Liver (tissue), 8 donors: ENCODE measurements at regions not wholly inside any gene's neighbourhood (a gene's known extent, or its start where the extent isn't known, plus 50 kb on each side); places are given as distances from the start of the nearest gene placed in this dataset.
"Not testable (repeated sequence)": the region's sequence is repeated elsewhere in the genome, so short reads cannot be mapped to it uniquely, and the experiment has no call there.

Source experiments
- DNase-seq: peaks from one replicate; pipeline ENCODE4 v3.0.0-alpha.2; 2017; ENCODE audit warnings: low spot score
- H3K27ac ChIP-seq, 2 donors: one replicate each; pipeline ENCODE4 v1.7.0; 2013; ENCODE audit warnings: inconsistent platforms in 2 of 2, low read length in 2 of 2, control low read depth in 1 of 2, low read depth in 1 of 2, mild to moderate bottlenecking in 1 of 2
- H3K27me3 ChIP-seq, 4 donors: one replicate each; pipeline versions ENCODE4 v1.6.1 to v1.7.0; 2013; ENCODE audit warnings: low read length in 3 of 4, inconsistent platforms in 1 of 4, mild to moderate bottlenecking in 1 of 4, moderate library complexity in 1 of 4; ENCODE audit not compliant: control insufficient read depth in 4 of 4, insufficient read depth in 4 of 4
- H3K36me3 ChIP-seq, 4 donors: one replicate each; pipeline versions ENCODE4 v1.6.1 to v1.7.0; 2013; ENCODE audit warnings: low read length in 3 of 4, mild to moderate bottlenecking in 3 of 4, low read depth in 1 of 4, moderate library complexity in 1 of 4; ENCODE audit not compliant: control insufficient read depth in 4 of 4, insufficient read depth in 3 of 4
- H3K4me1 ChIP-seq, 4 donors: one replicate each; pipeline versions ENCODE4 v1.6.1 to v1.7.0; 2013; ENCODE audit warnings: low read length in 3 of 4, mild to moderate bottlenecking in 3 of 4, moderate library complexity in 1 of 4; ENCODE audit not compliant: control insufficient read depth in 4 of 4, insufficient read depth in 4 of 4
- H3K4me3 ChIP-seq, 3 donors: one replicate each; pipeline versions ENCODE4 v1.6.1 to v1.7.0; 2013; ENCODE audit warnings: low read length in 3 of 3, control low read depth in 1 of 3, low read depth in 1 of 3, mild to moderate bottlenecking in 1 of 3
- H3K9ac ChIP-seq, 2 donors: one replicate each; pipeline ENCODE4 v1.7.0; 2013; ENCODE audit warnings: low read length in 2 of 2, mild to moderate bottlenecking in 2 of 2, moderate library complexity in 2 of 2, control low read depth in 1 of 2, low read depth in 1 of 2
- H3K9me3 ChIP-seq, 4 donors: one replicate each; pipeline versions ENCODE4 v1.6.1 to v1.7.0; 2013; ENCODE audit warnings: low read length in 3 of 4; ENCODE audit not compliant: control insufficient read depth in 4 of 4
- EGR1 ChIP-seq, 2 donors: IDR thresholded peaks; 2 replicates each; pipeline ENCODE4 v1.6.1; 2016 to 2018; ENCODE audit warnings: antibody characterized with exemption in 2 of 2, low read depth in 2 of 2
- GABPA ChIP-seq, 2 donors: IDR thresholded peaks in 1 of 2; conservative IDR thresholded peaks in 1 of 2; 2 replicates each; pipeline ENCODE4 v1.6.1; 2016; ENCODE audit warnings: antibody characterized with exemption in 2 of 2, mild to moderate bottlenecking in 1 of 2, moderate library complexity in 1 of 2
- NR2F2 ChIP-seq: IDR thresholded peaks from 2 replicates; pipeline ENCODE4 v1.6.1; 2016; ENCODE audit warnings: antibody characterized with exemption
- RXRA ChIP-seq, 2 donors: IDR thresholded peaks; 2 replicates each; pipeline ENCODE4 v1.6.1; 2017 to 2018; ENCODE audit warnings: antibody characterized with exemption in 2 of 2, mild to moderate bottlenecking in 1 of 2
- SP1 ChIP-seq: IDR thresholded peaks from 2 replicates; pipeline ENCODE4 v1.6.1; 2018; ENCODE audit warnings: antibody characterized with exemption, mild to moderate bottlenecking
- TAF1 ChIP-seq: conservative IDR thresholded peaks from 2 replicates; pipeline ENCODE4 v1.6.1; 2016; ENCODE audit warnings: antibody characterized with exemption, mild to moderate bottlenecking
- YY1 ChIP-seq: IDR thresholded peaks from 2 replicates; pipeline ENCODE4 v1.6.1; 2016; ENCODE audit warnings: antibody characterized with exemption, mild to moderate bottlenecking
- WGBS: extraction: QIAGEN DNeasy Blood & Tissue Kit; methylation state at CpG from one replicate; pipeline ENCODE4 v1.1.7; 2013; 5-methylcytosine and 5-hydroxymethylcytosine counted together
- TF ChIP-seq, protein P1 (sequence below): IDR thresholded peaks from 2 replicates; pipeline ENCODE4 v1.6.1; 2016; ENCODE audit warnings: antibody characterized with exemption, mild to moderate bottlenecking
- TF ChIP-seq, protein P2 (sequence below): IDR thresholded peaks from 2 replicates; pipeline ENCODE4 v1.6.1; 2016; ENCODE audit warnings: antibody characterized with exemption
- TF ChIP-seq, protein P3 (sequence below): fragments of 150-350 bp; IDR thresholded peaks from 2 replicates; pipeline ENCODE4 v1.5.1; 2017; ENCODE audit warnings: improper control_type of control experiment, low read depth, low read length; ENCODE audit not compliant: missing input control
- donor health status: healthy.
- donor health status: healthy.
- donor health status: healthy.
- donor health status: healthy.
- donor health status: healthy.

DNA sequence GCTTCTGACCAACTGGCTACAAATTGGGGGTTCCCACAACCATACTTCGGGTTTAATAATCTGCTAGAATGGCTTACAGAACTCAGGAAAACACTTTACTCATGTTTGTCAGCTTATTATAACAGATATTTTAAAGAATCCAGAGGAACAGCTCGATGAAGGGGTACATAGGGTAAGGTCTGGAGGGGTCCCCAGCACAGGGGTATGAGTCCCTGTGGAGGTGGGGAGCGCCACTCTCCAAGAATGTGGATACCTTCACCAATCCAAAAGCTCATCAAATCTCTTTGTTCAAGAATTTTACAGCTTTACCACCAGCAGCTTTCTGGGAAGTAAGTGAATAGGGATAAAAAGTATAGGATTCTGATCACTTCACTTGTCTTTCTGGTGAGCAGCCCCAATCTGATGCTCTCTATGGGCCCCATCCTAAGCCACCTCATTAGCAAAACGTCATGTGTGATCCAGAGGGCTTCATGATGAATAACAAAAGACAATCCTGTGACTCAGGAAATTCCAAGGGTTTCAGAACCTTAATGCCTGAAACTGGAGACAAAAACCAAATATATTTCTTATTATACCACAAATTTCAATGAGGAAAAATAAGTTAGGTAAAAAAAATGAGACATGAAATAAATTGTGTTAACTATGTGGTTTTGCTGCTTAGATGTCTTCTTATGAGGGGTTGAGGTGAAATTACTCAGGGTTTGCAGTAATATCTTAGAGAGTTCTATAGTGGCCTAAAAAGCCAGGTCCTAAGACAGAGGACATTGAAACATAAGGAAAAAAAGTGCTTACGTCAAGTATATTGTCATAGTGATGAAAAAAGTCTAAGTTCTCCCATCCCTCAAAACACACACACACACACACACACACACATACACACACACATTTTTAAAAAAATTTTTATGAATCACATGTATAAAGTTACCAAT, 290.5 kb downstream of the ANXA1 start (continued):
- TF ChIP-seq, protein P1, sequence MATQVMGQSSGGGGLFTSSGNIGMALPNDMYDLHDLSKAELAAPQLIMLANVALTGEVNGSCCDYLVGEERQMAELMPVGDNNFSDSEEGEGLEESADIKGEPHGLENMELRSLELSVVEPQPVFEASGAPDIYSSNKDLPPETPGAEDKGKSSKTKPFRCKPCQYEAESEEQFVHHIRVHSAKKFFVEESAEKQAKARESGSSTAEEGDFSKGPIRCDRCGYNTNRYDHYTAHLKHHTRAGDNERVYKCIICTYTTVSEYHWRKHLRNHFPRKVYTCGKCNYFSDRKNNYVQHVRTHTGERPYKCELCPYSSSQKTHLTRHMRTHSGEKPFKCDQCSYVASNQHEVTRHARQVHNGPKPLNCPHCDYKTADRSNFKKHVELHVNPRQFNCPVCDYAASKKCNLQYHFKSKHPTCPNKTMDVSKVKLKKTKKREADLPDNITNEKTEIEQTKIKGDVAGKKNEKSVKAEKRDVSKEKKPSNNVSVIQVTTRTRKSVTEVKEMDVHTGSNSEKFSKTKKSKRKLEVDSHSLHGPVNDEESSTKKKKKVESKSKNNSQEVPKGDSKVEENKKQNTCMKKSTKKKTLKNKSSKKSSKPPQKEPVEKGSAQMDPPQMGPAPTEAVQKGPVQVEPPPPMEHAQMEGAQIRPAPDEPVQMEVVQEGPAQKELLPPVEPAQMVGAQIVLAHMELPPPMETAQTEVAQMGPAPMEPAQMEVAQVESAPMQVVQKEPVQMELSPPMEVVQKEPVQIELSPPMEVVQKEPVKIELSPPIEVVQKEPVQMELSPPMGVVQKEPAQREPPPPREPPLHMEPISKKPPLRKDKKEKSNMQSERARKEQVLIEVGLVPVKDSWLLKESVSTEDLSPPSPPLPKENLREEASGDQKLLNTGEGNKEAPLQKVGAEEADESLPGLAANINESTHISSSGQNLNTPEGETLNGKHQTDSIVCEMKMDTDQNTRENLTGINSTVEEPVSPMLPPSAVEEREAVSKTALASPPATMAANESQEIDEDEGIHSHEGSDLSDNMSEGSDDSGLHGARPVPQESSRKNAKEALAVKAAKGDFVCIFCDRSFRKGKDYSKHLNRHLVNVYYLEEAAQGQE = no peak

DNA sequence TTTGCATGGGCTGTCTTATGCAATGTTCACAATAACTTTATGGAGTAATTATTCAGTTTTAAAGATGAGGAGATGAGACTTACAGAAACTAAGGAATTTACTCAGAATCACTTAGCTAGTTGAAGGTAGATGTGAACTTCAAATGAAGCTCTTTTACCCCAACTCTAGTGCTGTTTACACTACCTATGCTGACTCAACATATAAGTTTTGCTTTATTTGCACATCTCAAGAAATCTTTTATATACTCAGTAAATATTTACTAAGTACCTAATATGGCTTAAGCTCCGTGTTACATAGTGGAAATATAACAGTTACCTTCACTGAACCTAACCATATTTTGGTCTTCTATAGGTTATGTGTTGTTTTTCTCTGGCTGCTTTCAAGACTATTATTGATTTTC, 293.2 kb downstream of the ANXA1 start:
- Histone ChIP-seq H3K9me3 (no peaks in the 10 kb centered on the region), H3K4me3 (no peak overlapping the region), H3K36me3 (no peaks in the 10 kb centered on the region), H3K9ac (no peak overlapping the region), H3K27me3 (no peaks in the 10 kb centered on the region), H3K27ac (no peak overlapping the region), H3K4me1 (no peaks in the 10 kb centered on the region)
- 34% methylated on average over 1 of the region's 1 CpG for WGBS
- DNase-seq = no peak
- TF ChIP-seq RXRA (IDR thresholded peaks at IDR 0.05) = no peak
- no peak for TF ChIP-seq SP1
- no peak for TF ChIP-seq GABPA (IDR thresholded peaks at IDR 0.05 in 1 of 2, conservative IDR thresholded peaks at IDR 0.05 in 1 of 2)
- TF ChIP-seq NR2F2 = no peak
- no peak for TF ChIP-seq YY1
- TF ChIP-seq TAF1 = no peak
- no peak for TF ChIP-seq EGR1 (IDR thresholded peaks at IDR 0.05; ENCODE audit: low read depth in 2 of 2)
- TF ChIP-seq, protein P2, sequence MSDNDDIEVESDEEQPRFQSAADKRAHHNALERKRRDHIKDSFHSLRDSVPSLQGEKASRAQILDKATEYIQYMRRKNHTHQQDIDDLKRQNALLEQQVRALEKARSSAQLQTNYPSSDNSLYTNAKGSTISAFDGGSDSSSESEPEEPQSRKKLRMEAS = no peak
- TF ChIP-seq, protein P3, sequence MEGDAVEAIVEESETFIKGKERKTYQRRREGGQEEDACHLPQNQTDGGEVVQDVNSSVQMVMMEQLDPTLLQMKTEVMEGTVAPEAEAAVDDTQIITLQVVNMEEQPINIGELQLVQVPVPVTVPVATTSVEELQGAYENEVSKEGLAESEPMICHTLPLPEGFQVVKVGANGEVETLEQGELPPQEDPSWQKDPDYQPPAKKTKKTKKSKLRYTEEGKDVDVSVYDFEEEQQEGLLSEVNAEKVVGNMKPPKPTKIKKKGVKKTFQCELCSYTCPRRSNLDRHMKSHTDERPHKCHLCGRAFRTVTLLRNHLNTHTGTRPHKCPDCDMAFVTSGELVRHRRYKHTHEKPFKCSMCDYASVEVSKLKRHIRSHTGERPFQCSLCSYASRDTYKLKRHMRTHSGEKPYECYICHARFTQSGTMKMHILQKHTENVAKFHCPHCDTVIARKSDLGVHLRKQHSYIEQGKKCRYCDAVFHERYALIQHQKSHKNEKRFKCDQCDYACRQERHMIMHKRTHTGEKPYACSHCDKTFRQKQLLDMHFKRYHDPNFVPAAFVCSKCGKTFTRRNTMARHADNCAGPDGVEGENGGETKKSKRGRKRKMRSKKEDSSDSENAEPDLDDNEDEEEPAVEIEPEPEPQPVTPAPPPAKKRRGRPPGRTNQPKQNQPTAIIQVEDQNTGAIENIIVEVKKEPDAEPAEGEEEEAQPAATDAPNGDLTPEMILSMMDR = no peak

DNA sequence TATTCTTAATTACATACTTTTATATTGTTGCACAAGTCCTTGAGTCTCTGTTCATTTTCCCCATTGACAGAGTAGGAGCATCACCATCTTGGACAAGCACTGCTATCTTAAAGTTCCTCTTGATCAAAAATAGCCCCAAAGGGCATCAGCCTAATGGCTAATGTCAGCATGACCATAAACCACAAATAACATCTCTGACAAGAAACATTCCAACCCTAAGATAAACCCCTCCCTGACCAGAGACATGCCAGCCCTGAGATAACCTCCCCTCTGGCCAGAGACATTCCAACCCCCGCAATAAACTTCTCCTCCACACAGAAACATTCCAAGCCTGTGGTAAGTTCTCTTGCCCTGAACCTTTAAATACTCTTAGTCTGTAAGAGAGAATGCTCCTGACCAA, 293.7 kb downstream of the ANXA1 start:
- not testable (repeated sequence) for H3K27ac ChIP-seq, DNase-seq, H3K27me3 ChIP-seq, H3K4me1 ChIP-seq, H3K4me3 ChIP-seq, H3K9ac ChIP-seq, H3K36me3 ChIP-seq, H3K9me3 ChIP-seq
- 61% methylated on average over 1 of the region's 1 CpG for WGBS
